ENCODE measurements at regions not wholly inside any gene's neighbourhood (a gene's known extent, or its start where the extent isn't known, plus 50 kb on each side); places are given as distances from the start of the nearest gene placed in this dataset.
A peak's percentile ranks its signal among the peaks of the same experiment; 100 is the strongest.

DNA sequence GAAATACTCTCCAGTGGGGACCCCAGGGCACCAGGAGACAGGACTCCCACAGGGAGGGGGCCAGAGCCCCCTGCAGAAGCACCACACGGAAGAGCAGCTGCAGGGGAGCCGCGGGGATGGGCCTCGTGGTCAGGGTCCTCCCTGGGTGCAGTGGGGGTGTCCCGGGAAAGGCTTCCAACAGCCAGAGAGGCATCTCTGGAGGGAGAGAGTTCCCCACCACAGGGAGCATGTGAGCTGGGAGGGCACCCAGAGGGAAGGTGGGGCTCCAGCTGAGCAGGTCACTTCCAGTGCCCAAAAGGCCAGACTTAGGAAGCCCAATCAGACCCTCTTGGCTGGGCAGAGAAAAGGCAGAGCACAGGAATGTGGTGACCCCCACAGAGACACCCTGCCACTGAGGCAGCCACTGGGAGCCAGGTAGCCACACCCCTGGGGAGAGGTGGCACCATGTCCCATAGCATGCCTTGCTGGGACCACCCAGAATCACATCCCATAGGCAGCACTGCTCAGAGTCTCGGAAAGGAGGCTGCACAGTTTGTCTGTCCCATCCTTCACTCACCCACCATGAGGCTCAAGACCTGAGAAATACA, 49.9 kb upstream of the LMO1 start:
- Histone ChIP-seq H4K20me1 (replicated peaks in 1 of 2; ENCODE audit: control insufficient read depth in 1 of 2, insufficient read depth in 2 of 2, low read length in 2 of 2) (no peaks in the 10 kb centered on the region), H4K8ac (ENCODE audit: extremely low read depth, insufficient read depth, low read length) (no peak overlapping the region), H4K5ac (ENCODE audit: insufficient read length, low read depth, low read length) (no peak overlapping the region), H3K27ac (ENCODE audit: low read depth, low read length) (no peak overlapping the region; the same call in 1 of the 2 replicates), H3K23me2 (ENCODE audit: low read depth, low read length) (no peaks in the 10 kb centered on the region), H4K91ac (replicated peaks; ENCODE audit: insufficient read length, low read length) (no peak overlapping the region), H3K4me3 (ENCODE audit: extremely low read depth in 1 of 4, insufficient read depth in 2 of 4, low read depth in 3 of 4, low read length in 4 of 4) (no peak overlapping the region), H3K79me1 (ENCODE audit: low read depth, low read length) (no peaks in the 10 kb centered on the region), H3K4me1 (replicated peaks in 1 of 4; ENCODE audit: control insufficient read depth in 3 of 4, insufficient read depth in 4 of 4, low read length in 3 of 4) (peaks cover 0 to 11% (median 3%) of the 10 kb centered on the region in 4 experiments; a peak in 2 of 7 replicates), H2BK5ac (ENCODE audit: low read depth, low read length) (no peak overlapping the region), H3K14ac (ENCODE audit: insufficient read length) (no peak overlapping the region), H3K4ac (replicated peaks; ENCODE audit: insufficient read length, low read depth, low read length) (no peak overlapping the region), H3K18ac (ENCODE audit: extremely low read depth, low read length) (no peak overlapping the region), H2BK12ac (ENCODE audit: low read depth, low read length) (no peak overlapping the region), H2BK120ac (replicated peaks; ENCODE audit: low read depth, low read length) (no peak overlapping the region), H2BK20ac (ENCODE audit: low read length) (no peak overlapping the region), H2BK15ac (ENCODE audit: low read length) (0 out of 2 replicates have a peak overlapping the region, but pooled peaks have one; percentile 46), H2AFZ (ENCODE audit: low read length) (no peak overlapping the region), H3K79me2 (ENCODE audit: control insufficient read depth in 1 of 2, insufficient read depth in 2 of 2, low read length in 2 of 2) (no peaks in the 10 kb centered on the region), H3K36me3 (ENCODE audit: control insufficient read depth in 2 of 4, insufficient read depth in 4 of 4, low read length in 3 of 4) (no peaks in the 10 kb centered on the region), H3K4me2 (ENCODE audit: insufficient read depth in 1 of 2, low read depth in 2 of 2, low read length in 2 of 2) (no peak overlapping the region; a peak in 1 of 4 replicates), H3K56ac (replicated peaks; ENCODE audit: insufficient read length, low read depth, low read length) (no peak overlapping the region), H3K9me3 (ENCODE audit: insufficient read depth in 2 of 2, low read depth in 1 of 2, low read length in 1 of 2) (no peaks in the 10 kb centered on the region), H3K9ac (replicated peaks in 1 of 4; ENCODE audit: extremely low read depth in 1 of 4, low read depth in 3 of 4, low read length in 3 of 4) (no peak overlapping the region), H3K23ac (ENCODE audit: insufficient read length) (no peak overlapping the region), H3K27me3 (replicated peaks in 1 of 4; ENCODE audit: control insufficient read depth in 3 of 4, extremely low read depth in 1 of 4, insufficient read depth in 3 of 4, low read length in 3 of 4) (peaks cover 0 to 3% (median 0%) of the 10 kb centered on the region in 4 experiments; a peak in 2 of 7 replicates), H2AK5ac (ENCODE audit: low read depth, low read length) (no peak overlapping the region)
- ChIA-PET POLR2A (ENCODE audit: partially characterized antibody) (no interaction called here), CTCF (ENCODE audit: partially characterized antibody) (interaction anchor here (0.6 to 11.2 kb wide), 10 partner anchors 11 to 92 kb away, joined by 3 to 110 read pairs (median 4); partner anchors contain the start of gene LMO1)
- no peak for FAIRE-seq
- WGBS, 2 experiments (ENCODE audit: extremely low coverage in 1 of 2, insufficient coverage in 1 of 2, insufficient read length in 1 of 2, insufficient replicate concordance in 2 of 2, low coverage in 1 of 2, low lambda C conversion rate in 2 of 2, missing lambda C conversion rate in 1 of 2): 91% methylated on average over 6 of the region's 6 CpGs; no CpG with 5 or more reads in 1 of the 2 experiments
- no peak for DNase-seq (ENCODE audit: low read depth in 1 of 2, low spot score in 2 of 2)
- TF ChIP-seq SIRT6 (IDR thresholded peaks at IDR 0.05; ENCODE audit: low read length) (no peak), RNF2 (IDR thresholded peaks at IDR 0.05; ENCODE audit: borderline replicate concordance, low read depth, low read length, missing control alignments, poor library complexity, severe bottlenecking) (no peak), TAF1 (IDR thresholded peaks at IDR 0.05; ENCODE audit: low read depth, low read length) (no peak)

Data from H1 (cell line).